K562 (cell line): ENCODE measurements at regions not wholly inside any gene's neighbourhood (a gene's known extent, or its start where the extent isn't known, plus 50 kb on each side); places are given as distances from the start of the nearest gene placed in this dataset.

Experiments used
- ATAC-seq: fragments of 200-7000 bp; cut with Tn5 transposase; 3 replicates; pipeline ENCODE4 v1.9.1; 2020; ENCODE audit warnings: moderate library complexity
- BruUV-seq: library from RNA; stranded (reverse); fragments of 400-500 nt; replicated peaks from 2 replicates; lab custom pipeline; 2021; lab: Mats Ljungman, UMichigan
- CTCF ChIA-PET: fragments of 300-600 bp; formaldehyde crosslinking; extraction: SDS; loops from one replicate; lab custom pipeline; 2021; ENCODE audit warnings: low intra/inter-chr PET ratio; lab: Yijun Ruan, JAX
- POLR2A ChIA-PET: fragments of 300-600, 350-650 bp; sonication (Branson Sonifier 250); formaldehyde crosslinking; extraction: SDS; loops from one replicate; lab custom pipeline; 2021; ENCODE audit warnings: antibody characterized with exemption, inconsistent platforms; lab: Yijun Ruan, JAX
- DNase-seq, 4 experiments: peaks; one replicate each; pipeline versions ENCODE4 v3.0.0 to v3.0.0-alpha.2; 2011 to 2018; ENCODE audit warnings: low spot score in 3 of 4, mixed read lengths in 3 of 4; ENCODE audit errors: extremely low read depth in 1 of 4
- FAIRE-seq: peaks from 2 replicates; lab custom pipeline; 2011; peaks lifted over from hg19 to GRCh38; lab: Jason Lieb, UNC
- H2AFZ ChIP-seq: 2 replicates; pipeline ENCODE4 v1.6.0; 2011; ENCODE audit warnings: low read depth, low read length, control low read depth, inconsistent platforms
- H3K27ac ChIP-seq: fragments of 200-600 bp; 3 replicates; pipeline ENCODE4 v1.8.0; 2011; ENCODE audit warnings: low read depth, mild to moderate bottlenecking, control low read depth, inconsistent platforms, low read length, moderate library complexity, mixed read lengths; ENCODE audit errors: extremely low read depth
- H3K27me3 ChIP-seq, 2 experiments: fragments of 300-600 bp in 1 of 2; 2 replicates in 1 of 2; 3 replicates in 1 of 2; pipeline versions ENCODE4 v1.6.0 to v1.8.0; 2011; ENCODE audit warnings: inconsistent platforms in 2 of 2, low read length in 2 of 2, mild to moderate bottlenecking in 1 of 2, mixed read lengths in 1 of 2, moderate library complexity in 1 of 2; ENCODE audit not compliant: control insufficient read depth in 2 of 2, insufficient read depth in 2 of 2
- H3K36me3 ChIP-seq: fragments of 300-600 bp; 3 replicates; pipeline ENCODE4 v1.8.0; 2011; ENCODE audit warnings: mild to moderate bottlenecking, low read length, inconsistent platforms; ENCODE audit not compliant: control insufficient read depth, insufficient read depth
- H3K4me1 ChIP-seq, 2 experiments: fragments of 200-600 bp in 1 of 2; replicated peaks in 1 of 2; 2 replicates in 1 of 2; 3 replicates in 1 of 2; pipeline versions ENCODE4 v1.5.1 to v1.8.0; 2011; ENCODE audit warnings: inconsistent platforms in 2 of 2, low read length in 2 of 2, mild to moderate bottlenecking in 1 of 2, mixed read lengths in 1 of 2, moderate library complexity in 1 of 2; ENCODE audit not compliant: control insufficient read depth in 2 of 2, insufficient read depth in 2 of 2
- H3K4me2 ChIP-seq: 2 replicates; pipeline ENCODE4 v1.6.1; 2011; ENCODE audit warnings: low read length, control low read depth, inconsistent platforms, mixed read lengths; ENCODE audit not compliant: insufficient read depth
- H3K4me3 ChIP-seq: fragments of 200-600 bp; sonication (generic), shearing (Covaris generic); 2 replicates; pipeline ENCODE4 v1.5.1; 2016; ENCODE audit warnings: control low read depth, inconsistent platforms
- H3K79me2 ChIP-seq: fragments of 200-600 bp; 3 replicates; pipeline ENCODE4 v1.8.0; 2011; ENCODE audit warnings: low read length, inconsistent platforms; ENCODE audit not compliant: control insufficient read depth, insufficient read depth
- H3K9ac ChIP-seq, 2 experiments: 2 replicates each; pipeline versions ENCODE4 v1.6.0 to v1.6.1; 2011; ENCODE audit warnings: low read depth in 2 of 2, low read length in 2 of 2, control low read depth in 1 of 2, inconsistent platforms in 1 of 2, mild to moderate bottlenecking in 1 of 2, mixed read lengths in 1 of 2; ENCODE audit not compliant: insufficient read depth in 1 of 2
- H3K9me1 ChIP-seq: one replicate; pipeline ENCODE4 v1.6.0; 2011; ENCODE audit warnings: inconsistent platforms, mild to moderate bottlenecking, low read length, moderate library complexity; ENCODE audit not compliant: control insufficient read depth, insufficient read depth
- H3K9me3 ChIP-seq: replicated peaks from 2 replicates; pipeline ENCODE4 v1.5.1; 2011; ENCODE audit warnings: low read depth, low read length, inconsistent platforms; ENCODE audit not compliant: control insufficient read depth, insufficient read depth
- H4K20me1 ChIP-seq: replicated peaks from 2 replicates; pipeline ENCODE4 v1.6.1; 2011; ENCODE audit warnings: low read length, inconsistent platforms, mixed read lengths; ENCODE audit not compliant: control insufficient read depth, insufficient read depth
- FOXA1 ChIP-seq: fragments of 450-650 bp; IDR thresholded peaks from 2 replicates; pipeline ENCODE4 v1.6.1; 2016; ENCODE audit warnings: mild to moderate bottlenecking, borderline replicate concordance
- FOXK1 ChIP-seq: sonication (generic); formaldehyde crosslinking; IDR thresholded peaks from 2 replicates; pipeline ENCODE4 v1.8.0; 2022; ENCODE audit warnings: missing genetic modification reagents, mild to moderate bottlenecking, borderline replicate concordance
- HNRNPL ChIP-seq: fragments of 200-400 bp; formaldehyde crosslinking; IDR thresholded peaks from 2 replicates; pipeline ENCODE4 v1.6.1; 2017; ENCODE audit warnings: low read depth, mild to moderate bottlenecking, low read length
- NFXL1 ChIP-seq: fragments of 450-650 bp; formaldehyde crosslinking; IDR thresholded peaks from 2 replicates; pipeline ENCODE4 v1.4.0; 2021; ENCODE audit warnings: mild to moderate bottlenecking
- POLR3G ChIP-seq: IDR thresholded peaks from 2 replicates; pipeline ENCODE4 v1.6.1; 2011; ENCODE audit not compliant: insufficient read length, insufficient replicate concordance; ENCODE audit errors: extremely low read depth
- PPARD ChIP-seq: fragments of 250-450 bp; sonication (Bioruptor Pico); IDR thresholded peaks from 2 replicates; pipeline ENCODE4 v1.8.0; 2022; ENCODE audit warnings: inconsistent platforms, mild to moderate bottlenecking, moderate library complexity
- PTBP1 ChIP-seq: fragments of 200-400 bp; formaldehyde crosslinking; IDR thresholded peaks from 2 replicates; pipeline ENCODE4 v1.6.1; 2017; ENCODE audit warnings: low read depth, low read length
- RBBP5 ChIP-seq: fragments of 200-600 bp; sonication (generic); IDR thresholded peaks from 2 replicates; pipeline ENCODE4 v1.6.1; 2012; ENCODE audit warnings: borderline replicate concordance, mild to moderate bottlenecking, low read length, control low read depth, inconsistent platforms; ENCODE audit not compliant: insufficient read depth, poor library complexity, severe bottlenecking
- SIRT6 ChIP-seq: IDR thresholded peaks from one replicate; pipeline ENCODE4 v1.6.1; 2012; ENCODE audit warnings: low read depth, mild to moderate bottlenecking, control low read depth, inconsistent platforms, low read length, moderate library complexity
- SREBF1 ChIP-seq: fragments of 150-350 bp; IDR thresholded peaks from 2 replicates; pipeline ENCODE4 v1.6.1; 2014; ENCODE audit warnings: antibody characterized with exemption, low read depth, low read length, borderline replicate concordance
- THRAP3 ChIP-seq: fragments of 450-650 bp; IDR thresholded peaks from 2 replicates; pipeline ENCODE4 v1.6.1; 2016; ENCODE audit warnings: mild to moderate bottlenecking, inconsistent platforms, borderline replicate concordance
- ZNF311 ChIP-seq: fragments of 250-450 bp; sonication (Bioruptor Pico); IDR thresholded peaks from 2 replicates; pipeline ENCODE4 v1.4.0; 2020; ENCODE audit warnings: mild to moderate bottlenecking, moderate library complexity
- ZNF408 ChIP-seq: fragments of 250-450 bp; sonication (Bioruptor Pico); IDR thresholded peaks from 2 replicates; pipeline ENCODE4 v1.4.0; 2020; ENCODE audit warnings: low read depth, mild to moderate bottlenecking, moderate library complexity
- ZNF444 ChIP-seq: fragments of 250-450 bp; sonication (Bioruptor Pico); IDR thresholded peaks from 2 replicates; pipeline ENCODE4 v1.4.0; 2020; ENCODE audit warnings: mild to moderate bottlenecking, moderate library complexity
- WGBS: fragments of 100-300 bp; shearing (Covaris generic); methylation state at CpG from one replicate; pipeline ENCODE4 v1.1.6; 2016; ENCODE audit warnings: low coverage, mixed read lengths; ENCODE audit not compliant: insufficient coverage; ENCODE audit errors: missing lambda C conversion rate; 5-methylcytosine and 5-hydroxymethylcytosine counted together
- in situ Hi-C: fragments of 300-500 bp; cut with MboI; formaldehyde crosslinking; loops from 4 replicates; pipeline ENCODE4 v1.15.0; 2018; ENCODE audit warnings: inconsistent platforms, mixed read lengths
- intact Hi-C: fragments of 100-400 bp; cut with micrococcal nuclease; formaldehyde crosslinking; loops from 2 replicates; pipeline ENCODE4 v1.14.2; 2022
- TF ChIP-seq, protein P1 (sequence below): fragments of 450-650 bp; formaldehyde crosslinking; IDR thresholded peaks from 2 replicates; pipeline ENCODE4 v1.4.0; 2020; ENCODE audit warnings: mild to moderate bottlenecking

- TF ChIP-seq HNRNPL (no peak), FOXK1 (CRISPR knock-in tag) (no peak), SIRT6 (no peak), RBBP5 (no peak), THRAP3 (no peak), PTBP1 (no peak), NFXL1 (no peak), ZNF311 (CRISPR knock-in tag) (no peak), ZNF408 (CRISPR knock-in tag) (no peak), POLR3G (no peak), ZNF444 (CRISPR knock-in tag) (no peak), PPARD (CRISPR knock-in tag) (no peak), SREBF1 (no peak), FOXA1 (no peak)
- TF ChIP-seq, protein P1, sequence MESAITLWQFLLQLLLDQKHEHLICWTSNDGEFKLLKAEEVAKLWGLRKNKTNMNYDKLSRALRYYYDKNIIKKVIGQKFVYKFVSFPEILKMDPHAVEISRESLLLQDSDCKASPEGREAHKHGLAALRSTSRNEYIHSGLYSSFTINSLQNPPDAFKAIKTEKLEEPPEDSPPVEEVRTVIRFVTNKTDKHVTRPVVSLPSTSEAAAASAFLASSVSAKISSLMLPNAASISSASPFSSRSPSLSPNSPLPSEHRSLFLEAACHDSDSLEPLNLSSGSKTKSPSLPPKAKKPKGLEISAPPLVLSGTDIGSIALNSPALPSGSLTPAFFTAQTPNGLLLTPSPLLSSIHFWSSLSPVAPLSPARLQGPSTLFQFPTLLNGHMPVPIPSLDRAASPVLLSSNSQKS (CRISPR knock-in tag), result no peak
- no TSS peak for BruUV-seq
These were observed 265.6 kb downstream of the NSG2 start for GRCh38 chr5:174311121-174311520.

More at GRCh38 chr5:174311121-174311520, 265.6 kb downstream of the NSG2 start:
- Histone ChIP-seq H4K20me1 (no peaks in the 10 kb centered on the region; the same call in 1 of the 2 replicates), H3K4me2 (no peak overlapping the region), H3K4me3 (no peak overlapping the region), H3K9me3 (no peaks in the 10 kb centered on the region), H3K9ac (peak overlapping the region in 1 of 2 experiments; percentile 17; a peak in 1 of 4 replicates), H3K4me1 (peaks cover 0 to 15% of the 10 kb centered on the region in 2 experiments; a peak in 2 of 5 replicates), H3K79me2 (no peaks in the 10 kb centered on the region), H3K36me3 (no peaks in the 10 kb centered on the region), H3K9me1 (no peaks in the 10 kb centered on the region), H3K27me3 (peaks cover 15 to 81% of the 10 kb centered on the region in 2 experiments), H3K27ac (no peak overlapping the region), H2AFZ (no peak overlapping the region)
- ChIA-PET CTCF (interaction anchor here (0.7 to 2.0 kb wide), 3 partner anchors 266 to 1198 kb away, joined by 3 to 16 read pairs (median 12); partner anchors contain the start of gene NSG2), POLR2A (no interaction called here)
- DNase-seq (no peak), FAIRE-seq (no peak), ATAC-seq (no peak)
- in situ Hi-C loops, result loop anchor here (10.0 to 25.0 kb wide), 3 partner anchors 266 to 1599 kb away; partner anchors contain the start of genes BOD1 and NSG2
- WGBS, result 2% methylated on average over 16 of the region's 17 CpGs
- intact Hi-C loops, result no loop called here
